ENCODE measurements at regions not wholly inside any gene's neighbourhood (a gene's known extent, or its start where the extent isn't known, plus 50 kb on each side); places are given as distances from the start of the nearest gene placed in this dataset.

DNA sequence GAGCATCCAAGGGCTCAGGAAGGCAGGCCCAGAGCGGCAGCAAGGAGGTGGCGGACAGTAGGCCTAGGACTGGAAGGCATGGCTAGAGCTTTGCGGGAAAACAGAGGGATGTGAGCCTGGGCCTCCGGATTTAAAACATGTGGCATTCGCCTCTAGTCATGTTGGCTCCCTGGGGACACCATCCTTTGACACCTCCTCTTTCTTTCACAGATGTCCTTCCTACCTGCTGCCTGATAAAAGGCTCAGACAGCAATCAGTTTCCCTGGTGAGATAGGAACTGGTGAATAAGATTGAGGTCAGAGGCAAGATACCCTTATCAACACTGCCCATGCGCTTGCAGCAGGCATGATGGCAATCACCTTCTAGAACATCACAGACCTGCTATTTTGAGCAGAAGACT lies 277.6 kb downstream of the SIPA1L2 start:
- no peak for TF ChIP-seq JUN (IDR thresholded peaks at IDR 0.05; ENCODE audit: borderline replicate concordance, insufficient read depth, insufficient read length, low read depth)

DNA sequence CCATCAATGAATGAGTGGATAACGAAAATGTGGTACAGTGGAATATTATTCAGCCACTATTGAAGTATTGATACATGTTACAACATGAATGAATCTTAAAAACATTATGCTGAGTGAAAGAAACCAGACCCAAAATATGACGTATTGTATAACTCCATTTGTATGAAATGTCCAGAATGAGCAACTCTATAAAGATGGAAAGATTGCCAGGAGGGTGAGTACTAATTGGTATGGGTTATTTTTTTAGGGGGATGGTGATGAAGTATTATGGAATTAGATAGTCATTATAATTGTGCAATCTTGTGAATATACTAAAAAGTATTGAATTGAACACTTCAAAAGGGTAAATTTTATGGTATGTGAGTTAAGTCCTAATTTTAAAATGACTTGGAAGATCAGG lies 278.6 kb downstream of the SIPA1L2 start:
- Histone ChIP-seq H3K4me3 (replicated peaks in 1 of 3; ENCODE audit: insufficient read depth in 1 of 3, low read depth in 1 of 3, low read length in 3 of 3) (no peak overlapping the region), H3K4me1 (ENCODE audit: control insufficient read depth, extremely low read depth, insufficient read depth, low read length) (no peaks in the 10 kb centered on the region), H3K4me2 (ENCODE audit: insufficient read depth, low read length) (no peak overlapping the region), H3K79me2 (ENCODE audit: control insufficient read depth, insufficient read depth, low read length) (no peaks in the 10 kb centered on the region), H3K36me3 (ENCODE audit: control insufficient read depth in 2 of 2, extremely low read depth in 1 of 2, insufficient read depth in 2 of 2, low read length in 2 of 2) (no peaks in the 10 kb centered on the region), H2AFZ (ENCODE audit: low read depth, low read length) (no peak overlapping the region), H3K9me3 (replicated peaks; ENCODE audit: control insufficient read depth, insufficient read depth, low read length) (no peaks in the 10 kb centered on the region), H3K9me1 (replicated peaks; ENCODE audit: control insufficient read depth, extremely low read depth, insufficient read depth, low read length) (no peaks in the 10 kb centered on the region), H3K27ac (ENCODE audit: insufficient read depth, low read depth, low read length) (no peak overlapping the region), H4K20me1 (replicated peaks; ENCODE audit: control insufficient read depth, extremely low read depth, insufficient read depth, low read length) (no peaks in the 10 kb centered on the region), H3K27me3 (ENCODE audit: control insufficient read depth in 2 of 2, insufficient read depth in 2 of 2, low read length in 2 of 2) (no peaks in the 10 kb centered on the region), H3K9ac (replicated peaks; ENCODE audit: extremely low read depth, insufficient read depth, low read length) (no peak overlapping the region)
- no peak for DNase-seq (ENCODE audit: low read depth, low spot score)
- FAIRE-seq: no peak
- no TSS peak for BruUV-seq (replicated peaks)
- CTCF ChIA-PET: no interaction called here
- TF ChIP-seq FOS (IDR thresholded peaks at IDR 0.05; ENCODE audit: borderline replicate concordance, insufficient read depth, low read length): no peak
- dilution Hi-C loops (cut with MboI; ENCODE audit: extremely low pct_ligation_motif_present, low sequenced_read_pairs) (no loop called here), intact Hi-C loops (cut with micrococcal nuclease) (no loop called here)
- POLR2A ChIA-PET: no interaction called here

More for the DNA sequence above, 277.6 kb downstream of the SIPA1L2 start:
- no peak overlapping the region for H3K27ac ChIP-seq (ENCODE audit: insufficient read depth, low read depth, low read length)
- no peaks in the 10 kb centered on the region for H4K20me1 ChIP-seq (replicated peaks; ENCODE audit: control insufficient read depth, extremely low read depth, insufficient read depth, low read length)
- CTCF ChIA-PET: no interaction called here
- H3K4me1 ChIP-seq (ENCODE audit: control insufficient read depth, extremely low read depth, insufficient read depth, low read length): no peaks in the 10 kb centered on the region
- DNase-seq (ENCODE audit: low read depth, low spot score): no peak
- H2AFZ ChIP-seq (ENCODE audit: low read depth, low read length): no peak overlapping the region
- H3K9ac ChIP-seq (replicated peaks; ENCODE audit: extremely low read depth, insufficient read depth, low read length): no peak overlapping the region
- no peaks in the 10 kb centered on the region for H3K36me3 ChIP-seq (ENCODE audit: control insufficient read depth in 2 of 2, extremely low read depth in 1 of 2, insufficient read depth in 2 of 2, low read length in 2 of 2)
- intact Hi-C loops (cut with micrococcal nuclease): no loop called here
- no peaks in the 10 kb centered on the region for H3K79me2 ChIP-seq (ENCODE audit: control insufficient read depth, insufficient read depth, low read length)
- no peak overlapping the region for H3K4me2 ChIP-seq (ENCODE audit: insufficient read depth, low read length)
- H3K9me3 ChIP-seq (replicated peaks; ENCODE audit: control insufficient read depth, insufficient read depth, low read length): no peaks in the 10 kb centered on the region
- FAIRE-seq: no peak
- POLR2A ChIA-PET: no interaction called here
- dilution Hi-C loops (cut with MboI; ENCODE audit: extremely low pct_ligation_motif_present, low sequenced_read_pairs): no loop called here
- no peak overlapping the region for H3K4me3 ChIP-seq (replicated peaks in 1 of 3; ENCODE audit: insufficient read depth in 1 of 3, low read depth in 1 of 3, low read length in 3 of 3)
- no TSS peak for BruUV-seq (replicated peaks)
- no peaks in the 10 kb centered on the region for H3K9me1 ChIP-seq (replicated peaks; ENCODE audit: control insufficient read depth, extremely low read depth, insufficient read depth, low read length)
- H3K27me3 ChIP-seq (ENCODE audit: control insufficient read depth in 2 of 2, insufficient read depth in 2 of 2, low read length in 2 of 2): no peaks in the 10 kb centered on the region

Data from endothelial cell of umbilical vein (primary cell).